ENCODE measurements at regions not wholly inside any gene's neighbourhood (a gene's known extent, or its start where the extent isn't known, plus 50 kb on each side); places are given as distances from the start of the nearest gene placed in this dataset.

DNA sequence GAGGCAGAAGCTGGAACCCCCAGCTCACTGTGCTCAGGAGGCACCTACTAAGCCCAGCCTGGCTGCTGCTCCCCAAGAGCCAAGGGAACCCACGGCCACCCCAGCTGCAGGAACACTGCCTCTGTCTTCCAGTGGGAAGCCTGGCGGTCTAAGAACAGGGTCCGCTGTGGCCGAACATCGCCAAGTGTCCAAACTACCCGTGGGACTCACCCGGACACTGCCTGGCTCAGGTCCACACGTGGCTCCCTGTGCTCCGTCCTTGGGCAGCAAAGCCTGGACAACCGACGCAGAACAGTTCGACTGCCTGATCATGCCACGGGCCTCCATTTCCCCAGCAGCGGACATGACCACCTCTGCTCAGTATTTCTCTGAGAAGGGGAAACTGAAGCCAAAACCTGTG is 747.0 kb downstream of the BRD1 start:
- TF ChIP-seq CTCF (IDR thresholded peaks at IDR 0.05; ENCODE audit: low read depth, low read length) = no peak
- TF ChIP-seq, protein P1, sequence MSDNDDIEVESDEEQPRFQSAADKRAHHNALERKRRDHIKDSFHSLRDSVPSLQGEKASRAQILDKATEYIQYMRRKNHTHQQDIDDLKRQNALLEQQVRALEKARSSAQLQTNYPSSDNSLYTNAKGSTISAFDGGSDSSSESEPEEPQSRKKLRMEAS (IDR thresholded peaks at IDR 0.05; ENCODE audit: low read depth, low read length) = no peak
- no peak for TF ChIP-seq MYC (IDR thresholded peaks at IDR 0.05; ENCODE audit: low read depth, low read length)

Measured in NB4 (cell line).